Dedifferentiated amniotic fluid mesenchymal stem cell (primary cell): ENCODE measurements at regions not wholly inside any gene's neighbourhood (a gene's known extent, or its start where the extent isn't known, plus 50 kb on each side); places are given as distances from the start of the nearest gene placed in this dataset.
"Not testable (repeated sequence)": the region's sequence is repeated elsewhere in the genome, so short reads cannot be mapped to it uniquely, and the experiment has no call there.

ENCODE experiments used
- DNase-seq: peaks from one replicate; pipeline ENCODE4 v3.0.0-alpha.2; 2016; ENCODE audit errors: extremely low spot score

GRCh38 chr2:43019025-43019367, 207.4 kb downstream of the ZFP36L2 start:
- no peak for DNase-seq

- DNase-seq: no peak
Measured at GRCh38 chr2:43018179-43019024, 208.0 kb downstream of the ZFP36L2 start.

- DNase-seq: no peak
Measured at GRCh38 chr2:43013821-43014345, 212.5 kb downstream of the ZFP36L2 start.

GRCh38 chr2:43012966-43013365, 213.4 kb downstream of the ZFP36L2 start:
- no peak for DNase-seq

- DNase-seq: no peak
Measured at GRCh38 chr2:43011158-43011491, 215.3 kb downstream of the ZFP36L2 start.

GRCh38 chr2:43010438-43011157, 215.8 kb downstream of the ZFP36L2 start:
- no peak for DNase-seq

GRCh38 chr2:43009448-43009847, 217.0 kb downstream of the ZFP36L2 start:
- DNase-seq: no peak

GRCh38 chr2:43008388-43008787, 216.0 kb upstream of the HAAO start:
- DNase-seq: no peak

- no peak for DNase-seq
Measured at GRCh38 chr2:43007901-43008300, 215.5 kb upstream of the HAAO start.

- no peak for DNase-seq
Measured at GRCh38 chr2:43006834-43007543, 214.6 kb upstream of the HAAO start.

GRCh38 chr2:43005975-43006833, 213.8 kb upstream of the HAAO start:
- DNase-seq: no peak

GRCh38 chr2:43005245-43005974, 213.0 kb upstream of the HAAO start:
- no peak for DNase-seq

- no peak for DNase-seq
Measured at GRCh38 chr2:43004879-43005244, 212.5 kb upstream of the HAAO start.

- DNase-seq: not testable (repeated sequence)
Measured at GRCh38 chr2:43004126-43004865, 211.9 kb upstream of the HAAO start.

- DNase-seq: no peak
Measured at GRCh38 chr2:43003702-43004101, 211.3 kb upstream of the HAAO start.

- DNase-seq: no peak
Measured at GRCh38 chr2:43001787-43002468, 209.5 kb upstream of the HAAO start.

- no peak for DNase-seq
Measured at GRCh38 chr2:43001055-43001378, 208.6 kb upstream of the HAAO start.

- DNase-seq: no peak
Measured at GRCh38 chr2:43000242-43001054, 208.1 kb upstream of the HAAO start.

GRCh38 chr2:42999856-43000241, 207.5 kb upstream of the HAAO start:
- no peak for DNase-seq
